NOMO-1 treated with dmso at 0.1 percent for 144 hours (cell line): ENCODE measurements at regions not wholly inside any gene's neighbourhood (a gene's known extent, or its start where the extent isn't known, plus 50 kb on each side); places are given as distances from the start of the nearest gene placed in this dataset.
"Not testable (repeated sequence)": the region's sequence is repeated elsewhere in the genome, so short reads cannot be mapped to it uniquely, and the experiment has no call there.

Source experiments
- DNase-seq: peaks from one replicate; lab custom pipeline; 2025; ENCODE audit not compliant: unreplicated experiment; lab: John Stamatoyannopoulos, UW

- DNase-seq: no peak
Measured at GRCh38 chr2:34784701-34785100, 1185.6 kb upstream of the FAM98A start.

GRCh38 chr2:34750742-34751141, 1151.6 kb upstream of the FAM98A start:
- not testable (repeated sequence) for DNase-seq

- DNase-seq: no peak
Measured at GRCh38 chr2:34747643-34748042, 1148.5 kb upstream of the FAM98A start.

GRCh38 chr2:34738691-34739090, 1139.6 kb upstream of the FAM98A start:
- no peak for DNase-seq

- no peak for DNase-seq
Measured at GRCh38 chr2:34737146-34737545, 1138.0 kb upstream of the FAM98A start.

- DNase-seq: no peak
Measured at GRCh38 chr2:34736482-34736881, 1137.4 kb upstream of the FAM98A start.

- DNase-seq: no peak
Measured at GRCh38 chr2:34734662-34735061, 1135.6 kb upstream of the FAM98A start.

- DNase-seq: no peak
Measured at GRCh38 chr2:34734042-34734441, 1134.9 kb upstream of the FAM98A start.

GRCh38 chr2:34731292-34731691, 1132.2 kb upstream of the FAM98A start:
- DNase-seq: no peak

- DNase-seq: no peak
Measured at GRCh38 chr2:34729845-34730244, 1130.7 kb upstream of the FAM98A start.

GRCh38 chr2:34724107-34724506, 1125.0 kb upstream of the FAM98A start:
- DNase-seq: no peak

- no peak for DNase-seq
Measured at GRCh38 chr2:34723683-34724082, 1124.6 kb upstream of the FAM98A start.

GRCh38 chr2:34719206-34719605, 1120.1 kb upstream of the FAM98A start:
- DNase-seq: no peak

- no peak for DNase-seq
Measured at GRCh38 chr2:34705551-34706247, 1106.6 kb upstream of the FAM98A start.

- DNase-seq: no peak
Measured at GRCh38 chr2:34703292-34703691, 1104.2 kb upstream of the FAM98A start.

GRCh38 chr2:34702391-34702790, 1103.3 kb upstream of the FAM98A start:
- not testable (repeated sequence) for DNase-seq

- DNase-seq: not testable (repeated sequence)
Measured at GRCh38 chr2:34677591-34677990, 1078.5 kb upstream of the FAM98A start.

GRCh38 chr2:34677119-34677531, 1078.0 kb upstream of the FAM98A start:
- not testable (repeated sequence) for DNase-seq

- DNase-seq: no peak
Measured at GRCh38 chr2:34670482-34670881, 1071.4 kb upstream of the FAM98A start.

- no peak for DNase-seq
Measured at GRCh38 chr2:34666821-34667220, 1067.7 kb upstream of the FAM98A start.

- no peak for DNase-seq
Measured at GRCh38 chr2:34664266-34664665, 1065.2 kb upstream of the FAM98A start.

- no peak for DNase-seq
Measured at GRCh38 chr2:34663314-34663713, 1064.2 kb upstream of the FAM98A start.

- no peak for DNase-seq
Measured at GRCh38 chr2:34660741-34661140, 1061.6 kb upstream of the FAM98A start.
